HG03097 (cell line): ENCODE measurements at regions not wholly inside any gene's neighbourhood (a gene's known extent, or its start where the extent isn't known, plus 50 kb on each side); places are given as distances from the start of the nearest gene placed in this dataset.
"Not testable (repeated sequence)": the region's sequence is repeated elsewhere in the genome, so short reads cannot be mapped to it uniquely, and the experiment has no call there.

ENCODE experiments used
- ATAC-seq: cut with Tn5 transposase; IDR thresholded peaks from one replicate; pipeline ENCODE4 v1.9.1; 2021; ENCODE audit not compliant: unreplicated experiment, low FRiP score

DNA sequence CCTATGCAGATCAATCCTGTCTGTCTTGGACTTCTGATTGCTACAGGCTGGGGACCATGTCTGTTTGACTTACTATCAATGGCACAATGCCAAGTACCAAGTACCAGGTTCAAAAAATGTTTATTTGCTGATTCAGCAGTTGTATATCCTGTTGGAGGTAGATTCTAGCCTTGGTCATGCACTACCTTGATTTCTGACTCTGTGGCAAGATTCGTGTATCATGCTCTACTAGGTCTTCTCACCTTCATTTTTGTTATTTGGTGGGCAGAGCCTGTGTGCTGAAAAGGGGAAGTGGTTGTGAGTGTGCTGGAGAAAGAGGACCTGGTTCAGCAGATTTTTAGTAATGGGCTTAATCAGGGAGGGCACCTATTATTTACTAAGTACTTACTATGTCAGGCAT is 192.4 kb upstream of the MYLIP start:
- ATAC-seq = peak; percentile 57

- no peak for ATAC-seq
Observed at GRCh38 chr6:15935661-15936060, 193.2 kb upstream of the MYLIP start.

DNA sequence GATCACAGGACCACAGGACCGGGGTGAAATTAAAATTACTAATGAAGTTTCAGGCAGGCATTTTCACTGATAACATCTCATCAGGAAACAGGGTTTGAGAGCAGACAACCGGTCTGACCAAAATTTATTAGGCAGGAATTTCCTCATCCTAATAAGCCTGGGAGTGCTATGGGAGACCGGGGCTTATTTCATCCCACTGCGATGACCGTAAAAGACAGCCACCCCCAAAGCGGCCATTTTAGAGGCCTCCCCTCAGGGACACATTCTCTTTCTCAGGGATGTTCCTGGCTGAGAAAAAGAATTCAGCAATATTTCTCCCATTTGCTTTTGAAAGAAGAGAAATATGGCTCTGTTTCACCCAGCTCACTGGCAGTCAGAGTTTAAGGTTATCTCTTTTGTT is 197.2 kb upstream of the MYLIP start:
- not testable (repeated sequence) for ATAC-seq

DNA sequence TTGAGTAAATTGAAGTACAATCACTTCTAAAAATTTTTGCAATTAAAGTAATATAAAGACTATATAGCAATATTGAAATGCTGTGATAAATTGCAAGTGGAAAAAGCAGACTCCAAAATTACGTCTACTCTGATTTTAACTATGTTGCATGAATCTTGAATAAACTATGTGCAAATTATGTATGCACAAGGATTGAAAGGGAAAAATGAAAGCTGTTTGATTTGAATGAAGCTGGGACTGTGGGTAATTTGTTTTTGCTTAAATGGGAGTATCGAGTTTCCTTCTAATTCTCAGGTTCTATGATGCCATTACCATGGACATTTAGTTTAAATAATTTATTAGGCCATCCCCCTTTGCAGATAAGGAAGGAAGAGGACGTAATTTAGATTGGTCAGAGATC is 198.7 kb upstream of the MYLIP start:
- no peak for ATAC-seq

GRCh38 chr6:15929685-15930084 is 199.2 kb upstream of the MYLIP start:
- ATAC-seq = no peak

GRCh38 chr6:15927531-15928225 is 201.2 kb upstream of the MYLIP start:
- no peak for ATAC-seq

GRCh38 chr6:15926256-15926655 is 202.6 kb upstream of the MYLIP start:
- no peak for ATAC-seq

DNA sequence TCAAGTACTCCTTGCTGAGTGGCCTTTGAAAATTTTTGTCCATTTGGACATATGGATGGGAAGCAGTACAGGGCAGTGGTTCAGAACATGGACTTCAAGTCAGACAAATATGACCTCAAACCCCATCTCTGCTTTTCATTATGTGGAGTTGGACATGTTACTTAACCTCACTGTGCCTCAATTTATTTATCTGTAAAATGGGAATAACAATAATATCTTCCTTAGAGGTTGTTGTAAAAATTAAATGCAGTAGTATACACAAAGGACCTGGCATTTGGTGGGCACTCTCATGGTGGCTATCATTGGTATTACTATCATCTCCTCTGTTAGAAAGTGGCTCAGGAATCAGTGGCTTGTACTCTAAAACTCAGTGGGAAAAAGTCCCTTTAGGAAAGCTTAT is 204.0 kb upstream of the MYLIP start:
- ATAC-seq = no peak

GRCh38 chr6:15922510-15923250 is 206.2 kb upstream of the MYLIP start:
- no peak for ATAC-seq

- ATAC-seq = no peak
Observed at GRCh38 chr6:15921243-15921642, 207.6 kb upstream of the MYLIP start.

- no peak for ATAC-seq
Observed at GRCh38 chr6:15916581-15916980, 212.3 kb upstream of the MYLIP start.

GRCh38 chr6:15915508-15916178 is 213.2 kb upstream of the MYLIP start:
- ATAC-seq = no peak

DNA sequence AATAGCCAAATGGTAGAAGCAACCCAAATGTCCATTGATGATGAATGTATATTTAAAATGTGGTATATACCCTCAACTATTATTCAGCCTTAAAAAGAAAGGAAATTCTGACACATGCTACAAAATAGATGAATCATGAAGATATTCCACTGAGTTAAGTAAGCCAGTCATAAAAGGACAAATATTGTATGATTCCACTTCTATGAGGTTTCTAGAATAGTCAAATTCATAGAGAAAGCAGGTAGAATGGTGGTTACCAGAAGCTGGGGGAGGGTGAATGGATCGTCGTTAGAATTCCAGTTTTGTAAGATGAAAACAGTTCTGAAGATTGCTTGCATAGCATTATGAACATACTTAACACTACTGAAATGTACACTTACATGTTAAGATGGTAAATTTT is 214.3 kb upstream of the MYLIP start:
- no peak for ATAC-seq

DNA sequence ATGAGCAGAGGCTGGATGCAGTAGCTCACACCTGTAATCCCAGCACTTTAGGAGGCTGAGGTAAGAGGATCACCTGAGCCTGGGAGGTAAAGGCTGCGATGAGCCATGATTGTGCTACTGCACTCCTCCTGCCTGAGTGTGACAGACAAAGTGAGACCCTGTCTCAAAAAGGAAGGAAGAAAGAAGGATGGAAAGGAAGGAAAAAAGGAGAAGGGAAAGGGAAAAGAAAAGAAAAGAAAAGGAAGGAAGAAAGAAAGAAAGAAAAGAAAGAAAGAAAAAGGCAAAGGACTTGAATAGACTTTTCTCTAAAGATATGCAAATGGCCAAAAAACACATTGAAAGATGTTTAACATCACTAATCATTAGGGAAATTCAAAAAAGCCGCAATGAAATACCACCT is 215.3 kb upstream of the MYLIP start:
- ATAC-seq = no peak

DNA sequence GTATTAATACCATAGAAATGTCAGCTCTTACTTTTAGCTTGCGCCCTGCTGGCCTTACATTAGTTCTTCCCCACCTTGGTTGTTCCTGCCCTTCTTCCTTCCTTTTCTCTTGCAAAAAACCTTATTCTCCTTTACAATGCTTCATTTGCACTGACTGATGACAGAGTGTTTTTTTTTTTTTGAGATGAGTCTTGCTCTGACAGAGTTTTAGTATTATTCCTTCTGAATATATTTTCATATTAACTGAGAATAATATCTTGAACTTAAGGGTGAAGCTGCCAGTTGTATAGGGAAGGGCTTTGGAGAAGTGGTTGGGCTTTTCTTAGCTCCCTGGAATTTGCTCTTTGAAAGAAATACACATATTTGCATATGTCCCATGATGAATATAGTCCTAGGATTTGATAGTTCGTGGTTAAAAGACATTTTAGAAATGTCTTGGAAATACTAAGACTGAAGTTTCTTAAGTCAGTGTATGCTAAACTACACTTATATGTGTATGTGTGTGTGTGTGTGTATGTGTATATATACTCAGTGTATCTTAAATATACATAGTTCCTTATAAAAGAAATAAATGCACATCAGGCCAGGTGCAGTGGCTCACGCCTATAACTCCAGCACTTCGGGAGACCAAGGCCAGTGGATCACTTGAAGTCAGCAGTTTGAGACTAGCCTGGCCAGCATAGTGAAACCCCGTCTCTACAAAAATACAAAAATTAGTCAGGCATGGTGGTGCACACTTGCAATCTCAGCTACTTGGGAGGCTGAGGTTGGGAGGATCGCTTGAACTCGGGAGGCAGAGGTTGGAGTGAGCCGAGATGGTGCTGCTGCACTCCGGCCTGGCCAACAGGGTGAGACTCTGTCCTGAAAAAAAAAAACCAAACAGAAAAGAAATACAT is 216.1 kb upstream of the MYLIP start:
- no peak for ATAC-seq

- ATAC-seq = no peak
Observed at GRCh38 chr6:15911753-15912504, 217.0 kb upstream of the MYLIP start.

- ATAC-seq = no peak
Observed at GRCh38 chr6:15909290-15910070, 219.4 kb upstream of the MYLIP start.

- no peak for ATAC-seq
Observed at GRCh38 chr6:15908871-15909270, 220.0 kb upstream of the MYLIP start.

GRCh38 chr6:15907914-15908518 is 220.9 kb upstream of the MYLIP start:
- ATAC-seq = no peak
